ENCODE measurements at regions not wholly inside any gene's neighbourhood (a gene's known extent, or its start where the extent isn't known, plus 50 kb on each side); places are given as distances from the start of the nearest gene placed in this dataset.

- TF ChIP-seq MAZ (IDR thresholded peaks at IDR 0.05; ENCODE audit: borderline replicate concordance, low read depth, low read length): no peak
- TF ChIP-seq ZFP36 (IDR thresholded peaks at IDR 0.05; ENCODE audit: borderline replicate concordance, partially characterized antibody): no peak
- TF ChIP-seq CTCF (IDR thresholded peaks at IDR 0.05): no peak
- TF ChIP-seq GATA3 (IDR thresholded peaks at IDR 0.05; ENCODE audit: borderline replicate concordance): no peak
- no peak for TF ChIP-seq POLR2A (IDR thresholded peaks at IDR 0.05; ENCODE audit: low read length)
- no peak for TF ChIP-seq REST (IDR thresholded peaks at IDR 0.05)
- TF ChIP-seq BHLHE40 (IDR thresholded peaks at IDR 0.05; ENCODE audit: low read depth, low read length): no peak
- no peak for TF ChIP-seq RCOR1 (IDR thresholded peaks at IDR 0.05; ENCODE audit: low read depth, low read length)
- no peak for TF ChIP-seq PBX3 (IDR thresholded peaks at IDR 0.05)
Measured at GRCh38 chr11:79822766-79823165, 381.9 kb upstream of the TENM4 start.
